ENCODE measurements at regions not wholly inside any gene's neighbourhood (a gene's known extent, or its start where the extent isn't known, plus 50 kb on each side); places are given as distances from the start of the nearest gene placed in this dataset.

DNA sequence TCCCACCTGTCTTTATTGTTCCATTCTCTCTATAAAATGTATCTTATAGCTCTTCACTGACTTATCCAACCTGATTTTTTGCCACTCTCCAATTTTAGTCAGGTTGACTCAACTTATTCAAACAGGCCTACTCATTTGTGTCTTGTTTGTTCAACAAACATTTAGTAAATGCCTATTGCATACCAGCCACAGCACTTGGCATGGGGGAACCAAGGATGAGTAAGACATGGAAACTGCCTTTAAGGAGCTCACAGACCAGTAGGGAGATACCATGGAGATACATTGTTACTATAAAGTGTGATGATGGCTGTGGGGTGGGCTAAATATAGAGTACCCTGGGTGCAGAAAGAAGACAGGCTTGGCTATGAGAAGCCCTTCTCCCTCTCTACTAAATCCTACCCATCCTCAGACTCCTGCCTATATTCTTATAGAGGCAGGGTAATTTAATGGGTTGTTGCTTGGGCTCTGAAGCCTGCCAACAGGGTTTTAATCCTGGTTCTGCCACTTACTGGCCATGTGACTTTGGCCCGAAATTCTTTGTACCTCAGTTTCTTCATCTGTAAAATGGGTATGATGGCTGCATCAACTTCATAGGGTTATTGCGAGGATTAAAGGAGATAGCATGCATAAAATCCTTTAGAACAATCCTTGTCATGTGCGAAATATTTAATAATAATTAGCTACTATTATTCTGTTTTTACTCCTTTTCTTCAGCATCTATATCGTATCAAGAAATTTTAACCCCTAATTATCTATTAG is 348.5 kb upstream of the UMPS start:
- no peak for DNase-seq

DNA sequence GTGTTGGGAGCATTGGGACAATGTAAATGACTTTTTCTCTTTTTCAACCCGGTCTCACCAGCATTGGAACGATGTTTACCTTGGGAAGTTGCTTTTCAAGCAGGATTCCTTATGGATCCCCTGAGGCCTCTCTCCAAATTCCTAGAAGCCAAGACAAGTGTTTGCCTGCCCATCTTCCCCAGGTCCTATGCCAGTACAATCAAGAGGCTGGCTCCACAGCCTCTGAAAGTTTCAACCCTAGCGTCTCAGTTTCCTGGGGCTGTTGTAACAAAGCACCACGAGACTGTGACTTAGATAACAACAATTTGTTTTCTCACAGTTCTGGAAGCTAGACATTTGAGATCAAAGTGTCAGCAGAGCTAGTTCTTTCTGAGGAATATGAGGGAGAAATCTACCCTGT is 347.2 kb upstream of the UMPS start:
- DNase-seq: no peak

DNA sequence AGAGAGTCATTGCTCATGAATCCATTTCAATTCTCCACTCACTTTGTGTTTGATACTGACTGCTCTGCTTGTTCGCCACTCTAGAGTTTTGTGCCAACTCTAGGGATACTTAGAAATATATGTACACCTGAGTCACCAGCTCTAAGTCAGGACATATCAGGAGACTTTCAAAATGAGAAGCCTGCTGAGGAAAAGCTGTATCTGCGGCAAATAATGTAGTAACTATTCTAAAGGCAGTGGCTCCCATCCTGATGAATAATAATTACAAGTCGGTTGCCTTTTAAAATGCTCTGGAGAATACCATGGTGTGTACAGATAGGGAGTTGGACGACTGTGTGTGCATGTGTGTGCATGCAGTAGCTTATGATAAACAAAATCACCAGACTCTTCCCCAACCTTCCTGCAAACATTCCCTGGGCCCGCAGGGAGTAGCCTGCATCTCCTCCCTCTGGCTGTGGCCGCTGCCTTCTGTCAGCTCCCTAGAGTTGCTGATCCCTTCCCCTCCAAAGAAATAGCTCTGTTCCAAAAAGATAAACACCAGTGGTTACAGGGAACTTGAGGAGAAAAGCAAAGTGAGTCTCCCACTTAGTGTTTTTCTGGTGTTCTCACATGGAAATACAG is 346.3 kb upstream of the UMPS start:
- no peak for DNase-seq

DNA sequence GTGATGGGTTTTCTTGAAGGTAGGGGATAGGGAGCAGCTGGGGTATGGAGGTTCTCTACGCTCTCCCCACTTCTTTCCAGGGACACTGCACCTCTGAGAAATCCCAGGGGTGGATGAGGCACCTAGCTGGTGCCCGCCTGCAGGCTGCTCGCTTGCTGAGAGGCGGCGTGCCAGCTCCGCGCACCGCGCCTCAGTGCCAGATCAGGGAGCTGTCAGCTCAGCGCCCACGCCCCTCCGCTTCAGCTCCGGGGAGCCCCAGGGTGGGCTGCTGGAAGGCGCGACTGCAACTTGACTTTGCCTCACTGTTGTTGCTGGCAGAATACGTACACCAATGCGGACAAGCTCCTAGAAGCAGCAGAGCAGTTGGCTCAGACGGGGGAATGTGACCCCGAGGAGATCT is 345.7 kb upstream of the UMPS start:
- DNase-seq: no peak

DNA sequence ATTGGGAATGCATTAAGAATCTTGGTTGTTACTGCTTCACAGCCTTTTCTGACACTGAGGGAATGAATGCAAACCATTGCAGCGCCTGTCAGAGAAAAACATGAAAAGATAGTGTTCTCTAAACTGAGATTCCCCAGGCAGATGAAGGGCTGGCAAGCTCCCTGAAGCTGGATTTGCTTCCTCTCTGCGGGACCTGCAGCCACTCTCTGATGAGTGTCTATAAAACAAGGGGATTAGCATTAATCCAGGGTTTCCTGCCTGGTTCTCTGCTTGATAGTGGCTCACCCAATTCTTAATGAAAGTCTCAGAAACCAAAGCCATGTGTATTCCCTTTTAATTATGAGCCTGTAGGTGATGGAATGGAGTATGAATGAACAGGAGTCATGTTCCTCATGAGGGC is 344.3 kb upstream of the UMPS start:
- no peak for DNase-seq

DNA sequence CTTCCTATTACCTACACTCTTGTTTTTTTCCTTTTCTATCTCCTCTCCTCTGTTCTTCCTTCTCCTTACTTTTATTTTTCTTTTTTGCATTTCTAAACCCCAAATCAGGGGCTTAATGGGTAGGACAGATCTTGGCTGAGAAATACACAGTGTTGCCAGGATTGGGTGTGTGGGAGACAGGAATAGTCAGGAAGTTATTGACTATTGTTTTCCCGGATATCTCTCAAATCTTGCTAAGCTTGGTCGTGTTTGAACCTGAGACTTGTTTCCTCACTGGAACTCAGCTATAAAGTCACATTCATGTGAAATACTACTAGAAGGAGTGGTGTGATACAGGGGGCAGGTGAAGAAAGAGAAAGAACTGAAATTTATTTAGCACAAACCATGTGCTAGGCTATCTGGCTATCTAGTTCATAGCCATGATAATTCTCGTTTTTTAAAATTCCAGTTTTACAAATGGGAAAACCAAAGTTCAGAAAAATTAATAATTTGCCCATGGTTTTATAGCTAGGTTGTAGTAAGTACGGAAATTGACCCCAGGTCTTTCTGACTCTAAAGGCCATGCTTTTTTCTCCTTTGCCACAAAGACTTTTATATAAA is 343.2 kb upstream of the UMPS start:
- no peak for DNase-seq

DNA sequence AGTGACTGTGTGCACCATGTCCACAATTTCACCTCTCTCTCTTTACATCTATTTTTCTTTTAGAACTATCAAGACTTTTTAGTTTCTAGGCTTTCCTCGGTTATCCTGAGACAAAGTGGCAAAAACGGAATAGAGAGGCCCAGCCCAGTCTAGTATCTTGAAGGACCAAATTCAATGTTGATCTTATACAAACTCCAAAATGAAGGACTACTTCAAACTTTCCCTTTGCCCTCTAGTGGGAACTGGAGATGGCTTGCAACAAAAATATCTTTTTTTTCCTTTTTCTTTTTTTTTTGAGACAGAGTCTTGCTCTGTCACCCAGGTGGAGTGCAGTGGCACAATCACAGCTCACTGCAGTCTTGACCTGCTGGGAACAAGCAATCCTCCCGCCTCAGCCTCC is 338.5 kb upstream of the UMPS start:
- no peak for DNase-seq

DNA sequence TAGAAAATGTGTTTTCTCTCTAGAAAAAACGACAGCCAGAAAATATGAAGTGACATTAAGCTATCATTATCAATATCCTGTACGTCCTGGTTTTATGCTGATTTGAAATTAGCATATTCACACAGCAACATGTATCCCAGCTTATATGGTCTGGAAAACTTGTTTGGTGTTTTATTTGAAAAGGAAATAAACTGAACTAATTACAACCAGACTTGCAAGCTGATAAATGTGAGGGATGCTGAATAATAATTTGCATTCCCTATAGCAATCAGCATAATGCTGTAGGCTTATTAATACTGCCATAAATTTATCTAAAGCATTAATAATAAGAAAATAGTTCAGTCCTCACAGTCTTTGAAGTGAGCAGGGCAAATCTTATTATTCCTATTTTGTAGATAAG is 336.9 kb upstream of the UMPS start:
- DNase-seq: no peak

DNA sequence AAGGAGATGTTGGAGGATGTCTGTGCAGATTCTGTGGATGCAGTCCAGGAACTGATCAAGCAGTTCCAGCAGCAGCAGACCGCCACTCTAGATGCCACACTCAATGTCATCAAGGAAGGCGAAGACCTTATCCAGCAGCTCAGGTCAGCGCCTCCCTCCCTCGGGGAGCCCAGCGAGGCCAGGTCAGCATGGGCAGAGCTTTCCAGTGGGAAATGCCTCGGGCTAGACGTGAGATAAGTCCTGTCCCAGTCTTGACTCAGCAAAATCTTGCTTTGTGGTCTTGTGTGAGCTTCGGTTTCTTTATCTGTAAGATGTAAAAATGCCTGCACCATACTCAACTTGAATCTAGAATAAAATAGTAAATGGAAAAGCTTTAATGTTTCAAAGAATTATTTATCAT is 335.1 kb upstream of the UMPS start:
- DNase-seq: no peak

DNA sequence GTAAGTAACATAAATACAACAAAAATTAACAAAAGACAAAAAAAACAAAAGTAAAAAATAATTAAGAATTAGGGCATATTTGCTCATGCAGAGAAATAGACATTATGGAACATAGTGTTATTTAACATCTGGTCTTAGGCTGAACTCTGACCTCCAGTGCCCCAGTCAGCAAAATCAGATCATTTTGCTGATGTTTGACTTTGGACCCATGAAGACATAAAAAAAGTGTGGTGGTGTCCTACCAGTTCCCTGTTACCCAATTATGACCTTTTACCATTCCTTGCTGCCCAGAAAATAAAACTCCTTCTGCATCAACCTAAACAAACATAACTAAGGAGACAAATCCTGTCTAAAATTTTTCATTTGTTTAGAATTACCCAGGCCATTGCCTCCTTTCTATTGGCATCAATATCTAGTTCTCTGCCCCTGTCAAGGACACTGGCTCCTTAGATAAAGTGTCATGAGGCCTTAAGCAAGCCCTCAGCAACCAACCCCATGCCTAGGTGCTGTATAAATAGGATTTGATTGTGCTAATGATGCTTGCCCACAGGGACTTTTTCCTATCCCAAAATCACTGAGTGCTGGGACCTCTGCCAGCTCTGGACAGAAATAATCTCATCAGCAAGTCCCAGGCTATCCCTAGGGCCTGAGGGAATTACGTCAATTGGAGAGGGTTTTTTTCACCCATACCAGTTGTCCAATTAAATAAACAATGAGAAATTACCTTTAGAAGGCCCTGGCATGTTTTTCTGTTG is 334.5 kb upstream of the UMPS start:
- no peak for DNase-seq

DNA sequence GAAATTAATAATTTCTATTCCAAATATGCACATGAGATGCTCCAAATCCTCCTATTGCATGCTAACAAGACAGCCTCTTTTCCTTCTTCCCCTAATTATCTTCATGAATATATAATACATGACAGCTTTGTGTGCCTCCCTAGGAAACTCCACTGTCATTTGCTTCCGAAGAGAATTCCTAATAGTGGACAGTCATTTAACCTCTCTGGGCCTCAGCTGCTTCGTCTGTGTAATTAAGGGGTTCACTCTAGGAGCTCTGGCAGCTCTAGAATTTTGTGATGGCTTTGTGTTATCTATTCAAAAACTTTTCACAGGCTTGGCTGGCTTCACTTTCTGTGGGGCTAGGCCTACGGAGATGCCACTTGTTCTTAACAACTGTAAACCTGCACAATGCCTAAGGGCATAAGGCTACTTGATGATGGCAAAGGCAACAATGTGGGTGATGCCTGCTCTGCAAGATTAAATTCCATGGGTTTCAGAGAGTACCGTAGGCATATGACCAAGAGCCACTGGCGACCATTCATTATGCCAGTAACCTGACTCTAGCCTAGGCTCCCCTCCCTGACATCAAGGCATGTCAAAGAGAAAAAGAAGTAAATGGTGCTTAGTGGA is 333.8 kb upstream of the UMPS start:
- DNase-seq: no peak

DNA sequence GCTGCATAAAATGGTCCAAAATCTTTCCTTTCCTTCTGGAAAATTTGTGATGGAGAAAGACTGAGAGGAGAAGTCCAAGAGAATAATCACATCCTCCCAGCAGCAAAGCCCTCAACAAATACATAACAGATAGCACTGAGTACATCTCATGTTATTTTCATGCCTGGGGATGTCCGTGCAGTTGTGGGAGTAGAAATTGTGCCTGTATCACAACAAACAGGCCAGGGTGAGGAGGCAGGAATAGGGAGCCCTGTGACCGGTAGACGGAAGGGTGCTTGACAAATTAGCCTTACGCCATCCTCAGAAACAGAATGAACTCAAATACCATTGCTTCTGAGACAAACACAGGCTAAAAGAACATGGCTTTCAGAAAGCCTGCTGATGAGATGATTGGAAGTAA is 333.2 kb upstream of the UMPS start:
- no peak for DNase-seq

DNA sequence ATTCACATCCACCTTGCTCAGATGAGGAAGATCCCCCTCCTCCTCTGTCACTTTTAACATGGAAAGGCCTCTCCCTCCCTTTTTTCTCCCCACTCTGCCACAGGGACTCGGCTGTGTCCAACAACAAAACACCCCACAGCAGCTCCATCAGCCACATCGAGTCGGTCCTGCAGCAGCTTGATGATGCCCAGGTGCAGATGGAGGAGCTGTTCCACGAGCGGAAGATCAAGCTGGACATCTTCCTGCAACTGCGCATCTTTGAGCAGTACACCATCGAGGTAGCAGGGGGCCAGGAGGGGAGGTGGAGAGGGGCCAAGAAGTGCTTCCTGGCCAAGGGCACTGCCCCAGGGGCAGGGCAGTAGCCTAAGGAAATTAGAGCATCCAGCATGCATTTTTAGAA is 331.7 kb upstream of the UMPS start:
- no peak for DNase-seq

DNA sequence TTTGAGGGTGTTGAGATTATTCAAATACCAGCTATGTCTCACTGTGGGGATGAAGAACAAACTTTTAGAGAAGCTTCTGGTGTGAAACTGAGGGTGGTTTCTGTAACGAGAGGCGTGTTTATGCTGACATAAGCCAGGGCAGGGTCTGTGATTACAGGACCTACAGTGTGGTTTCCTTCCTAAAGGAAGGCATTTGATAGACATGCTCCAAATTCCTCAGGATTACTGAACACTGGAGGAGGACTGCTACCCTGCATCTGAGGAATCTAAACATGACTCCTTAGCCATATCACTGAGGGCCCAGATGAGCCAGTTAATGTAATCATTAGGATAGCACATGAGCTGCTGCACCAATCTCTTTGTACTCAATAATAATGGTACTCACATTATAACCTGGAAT is 328.4 kb upstream of the UMPS start:
- DNase-seq: no peak

DNA sequence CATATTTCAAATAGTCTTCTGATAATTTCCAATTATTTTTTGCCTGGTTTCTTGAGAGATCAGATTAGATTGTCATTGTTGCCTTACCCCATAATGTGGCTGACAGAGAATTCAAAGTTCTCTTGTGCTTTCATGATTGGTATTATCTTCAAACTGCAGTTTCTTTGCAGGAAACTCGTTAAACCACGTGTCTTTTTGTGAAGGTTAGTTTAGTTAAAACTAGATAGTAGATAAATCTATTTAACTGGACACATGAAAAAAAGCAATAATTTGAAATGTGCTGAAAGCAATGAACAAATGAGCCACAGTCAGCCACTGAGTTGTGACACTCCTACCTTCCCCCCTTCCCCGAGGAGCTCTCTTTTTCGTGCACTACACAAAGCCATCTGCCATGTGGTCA is 327.5 kb upstream of the UMPS start:
- DNase-seq: no peak

DNA sequence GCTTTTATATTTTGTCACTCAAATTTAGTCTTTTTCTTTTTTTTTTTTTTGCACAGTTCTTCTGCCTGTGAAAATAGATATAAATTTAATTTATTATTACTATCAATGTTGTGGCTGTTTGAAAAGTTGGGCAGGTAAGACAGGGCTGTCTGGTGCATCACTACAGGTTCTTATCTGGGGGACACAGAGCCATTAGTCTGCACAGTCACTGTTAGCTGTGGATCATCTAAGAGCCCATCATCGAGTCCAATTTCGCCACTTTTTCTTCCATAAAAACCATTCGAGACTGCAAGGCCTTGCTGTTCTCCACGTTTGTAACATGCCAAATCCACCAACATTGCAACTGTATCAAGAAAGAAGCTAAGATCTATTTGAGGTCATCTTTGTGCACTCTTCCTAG is 325.6 kb upstream of the UMPS start:
- DNase-seq: no peak

DNA sequence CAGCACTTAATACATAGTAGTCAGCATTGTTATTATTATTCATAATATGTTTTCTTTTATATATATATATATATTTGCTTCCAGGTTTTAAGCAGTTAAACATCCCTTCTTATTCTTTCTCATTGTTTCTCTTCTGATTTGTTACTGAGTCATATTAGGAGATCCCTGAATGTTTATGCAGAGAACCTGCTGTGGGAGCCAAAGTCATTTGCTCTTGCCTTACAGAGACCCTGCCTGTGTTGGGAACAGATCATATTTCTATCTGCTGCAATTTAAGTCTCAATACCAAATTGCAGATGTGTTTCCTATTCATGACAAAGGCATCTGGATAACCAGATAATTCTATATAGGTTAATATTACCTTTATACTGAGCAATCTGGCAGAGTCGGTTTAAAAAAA is 323.0 kb upstream of the UMPS start:
- no peak for DNase-seq

DNA sequence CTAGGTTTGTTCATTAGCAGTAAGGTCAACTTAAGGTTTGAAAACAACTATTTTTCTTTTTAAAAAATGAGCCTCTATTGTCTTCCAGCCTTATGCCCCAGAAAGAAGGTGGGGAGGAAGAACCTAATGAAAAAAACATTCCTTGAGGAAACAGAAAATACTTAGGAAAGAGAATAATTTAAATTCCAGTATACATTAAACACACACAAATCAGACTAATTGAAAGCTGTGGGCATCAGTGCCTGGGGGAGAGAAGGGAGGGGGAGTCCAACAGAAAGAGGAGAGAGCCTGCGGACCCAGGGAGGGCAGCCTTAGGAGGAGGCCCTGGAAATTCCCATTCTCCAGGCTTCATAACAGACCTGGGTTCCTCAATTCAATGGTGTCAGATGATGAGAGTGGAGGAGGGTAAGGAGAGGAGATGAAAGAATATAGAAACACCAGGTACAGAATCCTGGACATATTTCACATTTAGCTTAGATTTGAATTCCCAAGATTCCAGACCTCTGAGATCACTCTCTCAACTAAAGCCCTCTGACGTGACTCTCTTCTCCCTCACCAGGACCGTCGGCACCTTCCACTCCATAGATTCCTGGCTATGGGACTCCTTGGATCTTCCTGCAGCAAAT is 320.5 kb upstream of the UMPS start:
- DNase-seq: no peak

DNA sequence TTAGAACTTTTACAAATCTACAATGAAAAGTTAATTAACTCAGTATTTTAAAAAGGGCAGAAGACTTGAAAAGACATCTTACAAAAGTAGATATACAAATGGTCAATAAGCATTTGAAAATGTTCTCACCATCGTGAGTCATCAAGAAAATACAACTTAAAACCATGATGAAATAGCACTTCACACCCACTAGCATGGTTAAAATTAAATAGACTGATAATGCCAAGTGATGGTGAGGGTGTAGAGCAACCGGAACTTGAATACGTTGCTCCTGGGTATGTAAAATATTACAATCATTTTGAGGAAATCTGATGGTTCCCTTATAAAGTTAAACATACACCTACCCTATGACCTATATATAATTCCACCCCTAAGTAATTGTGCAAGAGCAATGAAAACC is 319.8 kb upstream of the UMPS start:
- DNase-seq: no peak

DNA sequence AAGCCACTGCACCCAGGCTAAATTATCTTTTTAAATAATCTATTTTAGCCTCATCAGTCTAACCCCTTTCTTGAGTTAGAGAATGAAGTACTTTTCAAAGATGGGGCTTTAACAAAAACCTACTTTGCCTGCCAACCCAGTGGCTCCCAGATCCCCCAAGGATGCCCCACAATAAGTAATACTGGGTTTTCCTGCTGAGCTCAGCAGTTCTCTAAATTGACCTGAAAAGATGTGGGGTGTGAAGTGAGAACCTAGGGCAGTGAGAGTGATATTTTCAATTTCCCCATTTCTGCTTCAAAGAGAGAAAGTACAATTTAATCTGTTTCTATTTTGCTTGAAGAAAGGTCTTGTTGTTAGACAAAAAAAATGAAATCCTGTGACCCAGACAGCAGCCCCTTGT is 318.5 kb upstream of the UMPS start:
- DNase-seq: no peak

DNA sequence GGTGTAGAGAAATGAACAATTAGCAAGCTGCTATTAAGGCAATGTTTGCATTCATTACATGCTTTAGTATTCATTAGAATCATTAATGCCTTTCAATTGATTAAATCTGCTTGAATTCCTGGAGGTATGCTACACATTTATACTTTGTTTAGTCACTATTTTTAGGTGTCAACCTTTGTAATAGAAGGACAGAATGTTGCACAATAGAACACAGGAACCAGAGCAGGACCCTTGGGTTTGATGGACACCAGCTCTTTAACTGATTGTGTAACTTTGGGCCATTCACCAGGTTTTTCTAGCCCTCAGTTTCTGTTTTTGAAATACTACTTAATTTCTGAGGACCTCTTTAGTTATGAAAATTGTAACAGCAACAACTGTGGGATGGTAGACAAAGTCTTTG is 317.6 kb upstream of the UMPS start:
- no peak for DNase-seq

DNA sequence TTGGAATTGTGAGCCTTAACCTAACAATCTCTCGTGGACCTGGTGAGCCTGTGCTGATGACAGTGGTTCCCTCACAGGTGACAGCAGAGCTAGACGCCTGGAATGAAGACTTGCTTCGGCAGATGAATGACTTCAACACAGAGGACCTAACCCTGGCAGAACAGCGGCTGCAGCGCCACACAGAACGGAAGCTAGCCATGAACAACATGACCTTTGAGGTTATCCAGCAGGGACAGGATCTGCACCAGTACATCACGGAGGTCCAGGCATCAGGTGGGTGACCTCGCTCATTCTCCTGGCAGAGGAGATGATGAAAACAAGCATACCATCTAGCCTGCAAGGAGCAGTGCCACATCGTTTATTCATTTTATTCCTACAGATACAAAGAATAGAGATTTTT is 316.9 kb upstream of the UMPS start:
- no peak for DNase-seq

DNA sequence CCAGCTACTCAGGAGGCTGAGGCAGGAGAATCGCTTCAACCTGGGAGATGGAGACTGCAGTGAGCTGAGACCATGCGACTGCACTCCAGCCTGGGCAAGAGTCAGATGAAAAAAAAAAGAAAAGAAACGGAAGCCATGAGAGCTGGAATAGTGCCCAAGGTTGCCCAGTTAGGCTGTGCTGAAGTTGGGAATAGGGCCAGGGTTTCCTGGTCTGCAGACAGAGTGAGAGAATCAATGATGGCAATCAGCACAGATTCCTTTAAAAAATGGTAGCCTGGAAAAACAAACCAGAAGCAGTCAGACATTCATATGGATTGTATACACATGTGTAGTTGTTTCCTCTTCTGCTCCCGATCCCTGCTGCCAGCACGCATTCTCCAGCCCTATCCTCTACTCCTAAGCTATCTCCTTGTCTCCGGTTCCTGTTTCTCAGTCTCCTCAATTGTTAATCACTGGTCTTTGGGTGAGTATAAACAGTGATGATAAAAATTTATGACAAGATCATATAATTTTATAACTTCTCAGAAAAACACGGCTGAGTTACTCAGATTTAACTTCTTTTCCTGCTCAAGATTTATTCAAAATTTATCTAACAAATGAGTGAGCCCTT is 316.2 kb upstream of the UMPS start:
- DNase-seq: no peak

All from activated CD4-positive, alpha-beta T cell treated with anti-CD3 and anti-CD28 coated beads, Interleukin-2, amount 50 U/mL, for 16 hours (primary cell).